ENCODE measurements at regions not wholly inside any gene's neighbourhood (a gene's known extent, or its start where the extent isn't known, plus 50 kb on each side); places are given as distances from the start of the nearest gene placed in this dataset.

GRCh38 chr2:81670885-81671284, 1366.3 kb upstream of the LRRTM1 start:
- H3K27ac ChIP-seq (ENCODE audit: low read length), result no peak overlapping the region
- DNase-seq (no peak), ATAC-seq (no peak)
- H3K4me3 Mint-ChIP-seq, result no peak overlapping the region
- no peaks in the 10 kb centered on the region for H3K4me1 Mint-ChIP-seq
- no peak overlapping the region for H3K4me3 ChIP-seq (ENCODE audit: low read length)
- intact Hi-C loops (cut with micrococcal nuclease), result no loop called here
- peaks cover 14 to 16% of the 10 kb centered on the region in 2 donors for H3K9me3 Mint-ChIP-seq
- no peaks in the 10 kb centered on the region for H3K36me3 Mint-ChIP-seq
- no peaks in the 10 kb centered on the region for H3K4me1 ChIP-seq (ENCODE audit: control insufficient read depth, insufficient read depth, low read length)
- no peaks in the 10 kb centered on the region for H3K27me3 ChIP-seq (ENCODE audit: control insufficient read depth, insufficient read depth, low read length)
- H3K27ac Mint-ChIP-seq, result no peak overlapping the region
- no peak for TF ChIP-seq CTCF (IDR thresholded peaks at IDR 0.05)
- H3K27me3 Mint-ChIP-seq (ENCODE audit: low read depth in 2 of 2), result no peaks in the 10 kb centered on the region
- H3K9me3 ChIP-seq (ENCODE audit: control insufficient read depth, insufficient read depth, low read length), result no peaks in the 10 kb centered on the region
- no peaks in the 10 kb centered on the region for H3K36me3 ChIP-seq (ENCODE audit: control insufficient read depth, insufficient read depth, low read length)
- no CpG with 5 or more reads among the region's 1 CpG for WGBS (ENCODE audit: insufficient coverage)

- no peak for TF ChIP-seq CTCF (IDR thresholded peaks at IDR 0.05)
- H3K4me3 Mint-ChIP-seq, result no peak overlapping the region
Observed at GRCh38 chr2:81661081-81661480, 1356.5 kb upstream of the LRRTM1 start.

DNA sequence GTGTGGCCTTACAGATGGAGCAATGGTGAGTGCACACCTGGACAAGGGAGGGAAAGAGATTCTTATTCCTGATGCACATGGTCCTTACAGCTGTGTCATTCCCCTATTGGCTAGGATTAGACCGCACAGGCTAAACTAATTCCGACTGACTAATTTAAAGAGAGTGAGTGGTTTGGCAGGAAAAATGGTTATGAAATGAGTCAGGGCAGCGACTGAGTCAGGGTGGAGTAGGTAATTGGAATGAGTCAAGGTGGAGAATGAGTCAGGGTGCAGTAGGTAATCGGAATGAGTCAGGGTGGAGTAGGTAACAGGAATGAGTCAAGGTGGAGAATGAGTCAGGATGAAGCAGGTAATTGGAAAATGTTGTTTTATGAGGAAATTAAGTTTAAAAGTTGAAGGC, 1353.7 kb upstream of the LRRTM1 start:
- Histone ChIP-seq H3K9me3 (ENCODE audit: control insufficient read depth, insufficient read depth, low read length) (peaks cover 20% of the 10 kb centered on the region), H3K4me1 (ENCODE audit: control insufficient read depth, insufficient read depth, low read length) (no peaks in the 10 kb centered on the region), H3K27ac (ENCODE audit: low read length) (no peak overlapping the region), H3K4me3 (ENCODE audit: low read length) (no peak overlapping the region), H3K27me3 (ENCODE audit: control insufficient read depth, insufficient read depth, low read length) (no peaks in the 10 kb centered on the region), H3K36me3 (ENCODE audit: control insufficient read depth, insufficient read depth, low read length) (no peaks in the 10 kb centered on the region)
- H3K27me3 Mint-ChIP-seq (ENCODE audit: low read depth in 2 of 2), result no peaks in the 10 kb centered on the region
- no peak overlapping the region for H3K4me3 Mint-ChIP-seq
- DNase-seq (no peak), ATAC-seq (no peak)
- H3K4me1 Mint-ChIP-seq, result no peaks in the 10 kb centered on the region
- 88% methylated on average over 4 of the region's 4 CpGs for WGBS (ENCODE audit: insufficient coverage)
- intact Hi-C loops (cut with micrococcal nuclease), result no loop called here
- no peak overlapping the region for H3K27ac Mint-ChIP-seq
- no peak for TF ChIP-seq CTCF (IDR thresholded peaks at IDR 0.05)
- peaks cover 14 to 31% of the 10 kb centered on the region in 2 donors for H3K9me3 Mint-ChIP-seq
- H3K36me3 Mint-ChIP-seq, result peaks cover 17% of the 10 kb centered on the region

More at GRCh38 chr2:81661081-81661480, 1356.5 kb upstream of the LRRTM1 start:
- Histone ChIP-seq H3K4me1 (ENCODE audit: control insufficient read depth, insufficient read depth, low read length) (no peaks in the 10 kb centered on the region), H3K9me3 (ENCODE audit: control insufficient read depth, insufficient read depth, low read length) (peaks cover 16% of the 10 kb centered on the region), H3K27me3 (ENCODE audit: control insufficient read depth, insufficient read depth, low read length) (no peaks in the 10 kb centered on the region), H3K4me3 (ENCODE audit: low read length) (no peak overlapping the region), H3K36me3 (ENCODE audit: control insufficient read depth, insufficient read depth, low read length) (no peaks in the 10 kb centered on the region), H3K27ac (ENCODE audit: low read length) (no peak overlapping the region)
- intact Hi-C loops (cut with micrococcal nuclease), result no loop called here
- WGBS (ENCODE audit: insufficient coverage), result 81% methylated on average over 3 of the region's 3 CpGs
- H3K4me1 Mint-ChIP-seq, result no peaks in the 10 kb centered on the region
- peaks cover 17% of the 10 kb centered on the region for H3K36me3 Mint-ChIP-seq
- DNase-seq (no peak), ATAC-seq (no peak)
- H3K9me3 Mint-ChIP-seq, result peaks cover 17 to 26% of the 10 kb centered on the region in 2 donors
- no peaks in the 10 kb centered on the region for H3K27me3 Mint-ChIP-seq (ENCODE audit: low read depth in 2 of 2)
- no peak overlapping the region for H3K27ac Mint-ChIP-seq

Data from natural killer cell (primary cell).